Esophagus muscularis mucosa (tissue), 3 donors: ENCODE measurements at regions not wholly inside any gene's neighbourhood (a gene's known extent, or its start where the extent isn't known, plus 50 kb on each side); places are given as distances from the start of the nearest gene placed in this dataset.

Experiments used
- CTCF ChIP-seq, 3 experiments: fragments of 200-600 bp in 2 of 3; fragments of 450-650 bp in 1 of 3; sonication (generic) in 2 of 3; IDR thresholded peaks; one replicate each; pipeline ENCODE4 v1.5.1; 2017 to 2019; ENCODE audit warnings: antibody characterized with exemption in 3 of 3, mild to moderate bottlenecking in 2 of 3, moderate library complexity in 1 of 3
- POLR2A ChIP-seq: fragments of 450-650 bp; IDR thresholded peaks from one replicate; pipeline ENCODE4 v1.6.1; 2017; ENCODE audit warnings: antibody characterized with exemption, moderate library complexity, mild to moderate bottlenecking, low read depth

GRCh38 chr7:12157517-12157916 is 53.6 kb upstream of the TMEM106B start:
- TF ChIP-seq CTCF (IDR thresholded peaks at IDR 0.05) (no peak), POLR2A (no peak)
